Posterior vena cava (tissue), 2 donors: ENCODE measurements at regions not wholly inside any gene's neighbourhood (a gene's known extent, or its start where the extent isn't known, plus 50 kb on each side); places are given as distances from the start of the nearest gene placed in this dataset.
"Not testable (repeated sequence)": the region's sequence is repeated elsewhere in the genome, so short reads cannot be mapped to it uniquely, and the experiment has no call there.

Experiments
- DNase-seq: peaks from one replicate; pipeline ENCODE4 v3.0.0-alpha.2; 2020; ENCODE audit warnings: low spot score
- intact Hi-C, 2 donors: fragments of 100-400 bp; cut with DNase I; formaldehyde crosslinking; loops; one replicate each; pipeline versions ENCODE4 v1.14.1 to v1.14.2; 2022 to 2023
- donor health status: DM: yes; HTN: yes; CAD: no.
- donor health status: DM: yes; HTN: yes; CAD: no.

DNA sequence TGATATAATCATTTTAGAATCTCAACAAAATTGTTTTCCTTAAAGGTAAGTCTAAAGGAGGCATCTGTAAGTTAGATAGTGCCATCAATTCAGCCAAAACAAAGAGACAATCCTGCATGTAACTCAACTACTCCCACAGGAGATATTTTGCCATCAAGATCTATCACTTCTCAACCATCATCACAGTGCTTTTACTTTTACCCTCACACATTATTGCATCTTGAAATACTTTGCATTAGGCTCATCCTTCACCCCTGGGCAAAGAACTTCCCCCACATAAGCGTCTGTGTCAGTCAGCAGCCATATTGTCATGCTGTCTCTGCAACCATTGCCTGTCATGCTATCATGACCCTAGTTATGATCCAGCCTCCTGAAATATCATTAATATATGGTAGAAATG is 54.9 kb upstream of the NLGN1 start:
- intact Hi-C loops, result no loop called here
- no peak for DNase-seq

DNA sequence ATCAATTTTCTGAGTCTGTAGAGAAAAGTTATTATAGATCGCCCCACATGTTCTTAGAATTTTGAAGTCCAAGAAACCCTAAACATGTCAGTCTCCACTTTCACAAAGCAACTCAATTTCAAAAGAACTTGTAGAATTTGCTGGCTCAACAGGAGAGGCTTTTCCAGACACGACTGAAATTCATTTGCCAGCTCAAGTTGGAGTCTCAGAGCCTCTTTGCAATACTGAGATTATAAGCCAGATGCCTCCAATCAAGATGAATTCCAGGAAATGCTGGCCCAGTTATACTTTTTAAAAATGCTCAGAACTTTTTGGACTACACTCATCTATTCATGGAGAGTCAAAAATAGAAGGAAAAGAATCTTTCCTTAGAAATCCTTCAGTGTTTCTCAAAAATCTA is 56.9 kb upstream of the NLGN1 start:
- intact Hi-C loops, result no loop called here

DNA sequence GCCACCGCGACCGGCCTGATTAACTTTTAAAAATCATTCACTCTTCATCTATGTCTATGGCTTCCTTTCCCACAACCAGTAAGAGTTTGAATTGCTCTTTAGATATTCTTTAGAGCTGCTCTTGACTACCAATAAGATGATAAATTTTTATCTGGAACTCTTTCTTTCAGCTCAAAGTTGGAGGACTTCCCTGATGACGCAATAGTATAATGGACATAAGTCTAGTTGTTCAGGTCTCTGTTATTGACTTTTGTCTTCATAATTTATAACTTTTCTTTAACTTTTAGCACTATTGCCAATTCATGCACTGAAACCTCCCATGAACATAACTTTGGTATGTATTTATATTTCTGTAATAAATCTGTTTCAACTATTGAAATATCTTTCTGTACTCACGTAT is 61.3 kb upstream of the NLGN1 start:
- DNase-seq, result no peak
- intact Hi-C loops, result no loop called here

More for the DNA sequence above, 56.9 kb upstream of the NLGN1 start:
- DNase-seq, result no peak

DNA sequence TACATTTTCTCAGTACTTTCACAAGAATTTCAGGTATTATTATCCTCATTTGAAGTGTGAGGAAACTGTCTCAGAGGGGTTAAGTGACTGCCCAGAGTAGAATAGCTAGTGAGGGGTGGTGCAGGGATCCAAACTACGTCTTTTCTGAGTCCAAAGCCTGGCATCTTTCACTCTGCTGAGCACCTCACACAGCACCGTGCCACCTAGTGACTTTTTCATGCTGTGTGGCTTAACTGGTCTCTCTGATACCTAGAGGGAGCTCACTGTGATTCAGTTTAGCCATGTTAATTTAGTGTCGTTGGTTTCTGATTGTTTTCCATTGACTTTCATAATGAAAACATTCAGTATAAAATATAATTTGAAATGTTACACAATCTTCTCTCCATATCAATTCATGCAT is 91.4 kb upstream of the NLGN1 start:
- no peak for DNase-seq
- intact Hi-C loops, result no loop called here

DNA sequence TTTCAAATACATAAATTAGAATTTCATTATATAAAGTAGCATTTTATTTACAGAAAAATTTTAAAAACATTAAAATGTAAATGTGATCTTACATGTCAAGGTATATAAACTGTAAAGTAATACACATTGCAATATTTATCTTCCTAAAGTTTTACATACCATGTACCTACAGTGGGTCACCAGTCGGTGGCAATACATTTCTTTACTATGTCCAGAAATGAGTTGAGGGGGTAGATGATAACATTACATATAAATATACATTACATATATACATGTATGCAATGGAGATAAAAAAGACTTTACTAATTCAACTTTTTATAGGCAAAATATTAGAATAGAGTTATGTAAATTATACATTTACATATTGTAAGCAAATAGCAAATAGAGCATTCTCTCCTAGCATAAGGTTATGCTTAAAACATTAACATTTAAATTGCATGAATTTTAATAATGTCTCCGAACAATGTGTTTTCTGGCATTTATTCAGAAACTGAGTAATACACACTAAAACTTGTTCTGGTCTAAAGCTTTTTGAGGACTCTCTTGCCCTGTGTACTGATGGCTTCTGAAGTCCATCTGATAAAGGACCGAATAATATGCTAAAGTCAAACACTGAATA is 93.3 kb upstream of the NLGN1 start:
- no peak for DNase-seq
- intact Hi-C loops, result loop anchor here in 1 of 2 donors (2.0 kb wide), 1 partner anchor 61 kb away; no protein-coding TSS in a partner anchor

DNA sequence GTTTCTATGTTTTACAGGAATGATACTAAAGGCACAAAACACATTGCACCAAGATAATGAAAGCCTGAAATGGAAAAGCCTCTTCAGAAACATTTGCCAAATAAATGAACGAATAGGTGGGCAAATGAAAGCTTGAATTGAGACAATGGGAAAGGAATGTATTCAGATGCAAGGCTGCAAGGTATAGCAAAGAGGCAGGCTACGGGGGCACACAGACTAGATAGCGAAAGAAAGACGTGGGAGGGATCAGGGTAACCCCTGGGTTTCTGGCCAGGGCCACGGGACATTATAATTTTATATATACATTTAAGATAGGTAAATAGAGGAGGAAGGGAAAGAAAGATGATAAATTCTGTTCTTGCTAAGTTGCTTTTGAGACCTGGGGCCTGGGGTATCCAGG is 95.9 kb upstream of the NLGN1 start:
- no peak for DNase-seq
- intact Hi-C loops, result no loop called here

DNA sequence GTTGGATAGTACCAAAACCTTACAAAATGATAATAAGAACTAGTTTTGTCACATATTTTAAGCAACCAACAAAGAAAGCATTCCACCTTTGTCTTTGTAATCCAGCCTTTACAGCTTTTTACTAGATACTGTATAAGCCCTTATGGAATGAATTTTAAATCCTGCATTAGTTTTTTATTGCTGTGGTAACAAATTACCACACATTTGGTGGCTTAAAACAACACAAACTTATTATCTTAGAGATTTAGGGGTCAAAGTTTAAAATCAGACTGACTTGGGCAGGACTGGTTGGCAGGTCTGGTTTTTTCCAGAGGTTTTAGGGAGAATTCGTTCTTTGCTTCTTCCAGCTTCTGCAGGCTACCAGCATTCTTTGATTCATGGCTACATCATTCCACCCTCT is 108.5 kb upstream of the NLGN1 start:
- no peak for DNase-seq
- intact Hi-C loops, result no loop called here

DNA sequence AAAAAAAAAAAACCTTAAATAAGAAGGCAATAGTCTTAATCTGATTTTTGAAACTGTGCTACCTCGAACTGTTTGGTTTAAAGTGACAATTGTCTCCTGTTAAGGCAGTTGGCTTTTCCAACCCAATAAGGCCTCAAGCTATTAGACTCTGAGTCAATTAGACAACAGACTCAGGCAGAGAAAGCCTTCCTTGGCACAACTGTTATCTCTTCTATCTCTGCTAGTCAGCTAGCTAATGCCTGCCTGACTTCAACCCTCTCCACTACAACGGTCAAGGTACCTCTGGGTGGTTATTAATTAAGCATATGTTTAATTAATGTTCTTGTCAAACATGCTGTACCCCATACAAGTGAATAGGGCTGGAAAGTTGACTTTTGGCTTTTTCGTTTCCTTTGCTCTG is 110.2 kb upstream of the NLGN1 start:
- intact Hi-C loops, result no loop called here
- DNase-seq, result no peak

DNA sequence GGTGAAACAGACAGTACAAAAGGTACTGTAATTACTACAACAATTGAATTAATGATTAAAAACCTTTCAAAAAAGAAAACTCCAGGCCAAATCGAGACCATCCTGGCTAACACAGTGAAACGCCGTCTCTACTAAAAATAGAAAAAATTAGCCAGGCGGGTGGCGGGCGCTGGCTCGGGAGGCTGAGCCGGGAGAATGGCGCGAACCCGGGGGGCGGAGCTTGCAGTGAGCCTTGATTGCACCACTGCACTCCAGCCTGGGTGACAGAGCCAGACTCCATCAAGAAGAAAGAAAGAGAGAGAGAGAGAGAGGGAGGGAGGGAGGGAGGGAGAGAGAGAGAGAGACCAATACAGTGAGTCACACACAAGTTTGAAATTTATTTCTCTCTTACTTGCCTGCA is 111.0 kb upstream of the NLGN1 start:
- intact Hi-C loops, DNase-seq: not testable (repeated sequence)

DNA sequence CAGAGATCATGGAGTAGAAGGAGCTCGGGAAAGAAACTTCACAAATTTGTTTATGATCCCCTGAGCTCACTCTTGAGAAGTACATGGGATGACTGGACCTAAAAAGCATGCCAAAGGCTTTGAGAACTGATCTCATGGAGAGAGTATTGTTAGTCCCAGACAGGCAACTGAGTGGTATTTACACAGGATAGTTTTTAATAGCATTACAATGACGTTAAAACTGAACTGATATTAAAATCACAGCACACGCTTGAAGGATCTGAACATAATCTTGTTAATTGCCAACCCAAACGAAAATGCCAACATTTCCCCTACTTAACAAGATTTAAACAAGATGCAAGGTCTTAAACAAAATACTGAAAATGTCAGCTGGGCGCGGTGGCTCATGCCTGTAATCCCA is 113.2 kb upstream of the NLGN1 start:
- intact Hi-C loops, result no loop called here
- DNase-seq, result no peak

DNA sequence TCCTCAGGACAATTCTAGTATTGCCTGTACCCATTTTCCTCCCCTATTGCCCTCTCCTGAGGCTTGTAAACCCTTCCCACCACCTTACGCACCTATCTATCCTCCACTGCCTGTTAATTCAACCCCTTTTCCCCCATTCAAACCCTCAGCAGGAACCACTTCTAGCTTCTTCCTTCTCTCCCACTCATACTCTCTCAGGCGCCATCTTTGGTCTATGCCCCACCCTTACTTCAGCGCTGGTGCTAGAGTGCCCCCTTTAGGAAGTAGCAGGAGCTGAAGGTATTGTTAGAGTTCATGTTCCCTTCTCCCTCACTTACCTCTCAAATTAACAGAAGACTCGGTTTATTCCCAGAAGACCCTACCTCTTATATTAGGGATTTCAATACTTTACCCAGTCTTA is 121.8 kb upstream of the NLGN1 start:
- no peak for DNase-seq
- intact Hi-C loops, result no loop called here

DNA sequence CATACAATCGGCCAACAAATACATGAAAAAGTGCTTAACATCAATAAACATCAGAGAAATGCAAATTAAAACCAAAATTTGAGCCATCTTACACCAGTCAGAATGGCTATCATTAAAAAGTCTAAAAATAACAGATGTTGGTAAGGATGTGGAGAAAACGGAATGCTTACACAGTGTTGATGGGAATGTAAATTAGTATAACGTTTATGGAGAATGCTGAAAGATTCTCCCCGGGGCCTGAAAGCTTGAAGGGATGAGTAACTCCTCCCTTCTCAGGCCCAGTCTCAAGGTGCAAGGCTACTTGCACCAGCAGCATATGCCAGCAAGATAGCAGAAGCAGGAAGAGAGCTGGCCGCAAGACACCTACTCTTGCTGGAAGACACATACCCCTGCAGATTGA is 123.7 kb upstream of the NLGN1 start:
- DNase-seq, result no peak
- intact Hi-C loops, result no loop called here

DNA sequence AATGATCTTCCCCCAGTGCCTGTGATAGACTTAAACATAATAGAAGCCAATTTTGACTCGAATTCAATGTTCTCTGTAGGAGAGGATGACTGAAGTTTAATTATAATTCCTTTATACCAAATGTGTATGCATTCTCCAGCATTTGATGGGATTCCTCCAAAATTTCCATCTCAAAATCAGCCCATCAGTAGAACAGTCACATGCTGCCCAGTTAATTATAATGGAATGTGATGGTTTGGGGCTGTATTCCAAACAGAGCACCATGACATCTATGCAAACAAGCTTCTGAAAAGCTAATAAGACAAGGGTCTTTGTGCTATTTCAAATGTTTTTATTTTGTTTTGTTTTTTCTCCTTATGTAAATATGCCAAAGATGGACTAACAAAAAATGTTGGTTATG is 127.7 kb upstream of the SPATA16 start:
- intact Hi-C loops, result no loop called here
- no peak for DNase-seq

DNA sequence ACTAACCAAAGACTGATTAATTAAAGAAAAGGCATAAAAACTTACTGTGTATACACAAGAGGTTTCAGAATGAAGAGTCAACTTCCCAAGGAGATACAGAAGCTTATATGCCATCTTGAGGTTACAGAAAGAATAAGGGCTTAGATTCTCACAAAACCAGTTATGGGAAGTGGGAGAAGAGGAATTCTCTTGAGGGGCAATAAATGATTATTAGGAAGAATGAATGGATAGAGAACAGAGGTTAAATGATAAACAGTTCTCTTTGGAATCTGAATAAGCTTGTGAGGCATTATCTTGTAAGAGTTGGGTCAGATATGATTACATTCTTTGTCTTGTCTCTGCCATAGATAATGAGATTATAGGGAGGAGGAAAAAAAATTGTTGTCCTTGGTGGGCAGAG is 126.7 kb upstream of the SPATA16 start:
- intact Hi-C loops, result no loop called here
- DNase-seq, result no peak

DNA sequence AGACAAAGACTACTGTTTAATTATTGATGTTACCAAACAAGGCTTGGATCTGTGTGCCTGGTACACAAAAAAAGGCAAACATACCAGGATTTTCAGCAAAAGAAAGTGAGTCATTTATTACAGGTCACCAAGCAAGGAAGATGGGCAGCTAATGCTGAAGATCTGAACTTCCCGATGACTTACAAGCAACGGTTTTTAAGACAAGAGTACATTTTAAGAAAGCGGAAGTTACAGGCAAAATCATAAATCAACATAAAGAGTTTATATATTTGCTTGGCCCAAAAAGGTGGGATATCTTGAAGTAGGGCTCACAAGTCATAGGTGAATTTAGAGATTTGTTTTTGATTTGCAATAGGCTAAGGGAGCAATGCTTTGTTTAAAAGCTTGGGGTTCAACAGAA is 125.4 kb upstream of the SPATA16 start:
- DNase-seq, result no peak
- intact Hi-C loops, result no loop called here

DNA sequence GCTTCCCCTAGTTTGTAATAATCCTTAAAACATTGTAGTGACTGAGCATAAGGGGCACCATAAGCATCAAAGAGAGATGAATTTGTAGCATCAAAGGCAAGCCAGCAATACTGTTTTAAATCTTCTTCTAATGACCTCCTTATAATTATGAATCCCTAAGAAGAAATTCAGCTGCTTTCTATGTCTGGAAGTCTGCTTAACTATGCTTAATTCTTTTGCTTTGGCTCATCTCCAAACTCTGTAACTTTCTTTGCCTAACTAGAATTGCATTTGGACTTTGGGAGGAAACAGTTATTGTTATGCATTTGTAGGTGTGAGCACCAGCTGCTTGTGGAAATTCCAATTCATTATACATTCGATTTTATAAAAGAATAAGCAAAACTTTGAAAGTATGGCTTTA is 117.7 kb upstream of the SPATA16 start:
- intact Hi-C loops, result no loop called here
- DNase-seq, result no peak

DNA sequence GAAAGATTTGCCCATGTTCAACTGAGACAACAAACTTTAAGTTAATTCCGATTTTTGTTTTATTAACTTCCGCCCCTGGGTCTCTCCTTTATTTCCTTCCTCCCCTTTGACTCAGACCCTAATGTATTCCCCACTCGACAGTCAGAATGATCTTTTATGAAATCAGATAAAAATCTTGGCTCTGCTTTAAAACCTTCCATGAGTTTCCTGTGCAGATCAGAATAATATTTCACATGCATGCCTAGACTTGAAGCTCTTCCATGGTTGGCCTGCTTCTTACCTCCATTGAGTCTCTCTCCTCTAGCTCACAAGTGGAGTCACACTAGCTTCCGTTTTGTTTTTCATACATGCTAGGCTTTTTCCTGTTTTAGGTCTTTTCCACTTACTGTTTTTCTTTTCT is 116.8 kb upstream of the SPATA16 start:
- no peak for DNase-seq
- intact Hi-C loops, result no loop called here

DNA sequence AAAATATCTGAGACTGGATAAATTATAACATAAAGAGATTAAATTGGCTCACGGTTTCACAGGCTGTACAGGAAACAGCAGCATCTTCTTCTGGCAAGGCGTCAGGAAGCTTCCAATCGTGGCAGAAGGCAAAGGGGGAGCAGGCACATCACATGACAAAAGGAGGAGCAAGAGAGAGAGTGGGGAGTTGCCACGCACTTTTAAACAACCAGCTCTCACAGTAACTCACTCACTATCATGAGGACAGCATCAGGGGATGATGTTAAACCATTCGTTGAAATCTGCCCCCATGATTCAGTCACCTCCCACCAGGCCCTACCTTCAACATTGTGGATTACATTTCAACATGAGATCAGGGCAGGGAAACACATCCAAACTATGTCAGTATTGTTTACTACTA is 114.5 kb upstream of the SPATA16 start:
- no peak for DNase-seq

DNA sequence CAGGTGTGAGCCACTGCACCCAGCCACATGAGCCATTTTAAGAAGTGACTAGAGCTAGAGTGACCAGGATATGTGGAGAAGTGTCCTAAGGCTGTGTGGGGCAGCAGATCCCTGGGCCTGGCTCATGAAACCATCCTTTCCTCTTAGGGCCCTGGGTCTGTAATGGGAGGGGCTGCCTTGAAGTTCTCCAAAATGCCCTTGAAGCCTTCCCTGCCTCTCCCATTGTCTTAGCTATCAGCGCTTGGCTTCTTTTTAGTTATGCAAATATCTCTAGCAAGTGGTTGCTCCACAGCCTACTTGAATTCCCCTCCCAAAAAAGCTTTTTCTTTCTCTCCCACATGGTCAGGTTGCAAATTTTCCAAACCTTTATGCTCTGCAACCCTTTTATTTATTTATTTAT is 112.4 kb upstream of the SPATA16 start:
- DNase-seq, result no peak
- intact Hi-C loops, result no loop called here

More for the DNA sequence above, 114.5 kb upstream of the SPATA16 start:
- intact Hi-C loops, result no loop called here

DNA sequence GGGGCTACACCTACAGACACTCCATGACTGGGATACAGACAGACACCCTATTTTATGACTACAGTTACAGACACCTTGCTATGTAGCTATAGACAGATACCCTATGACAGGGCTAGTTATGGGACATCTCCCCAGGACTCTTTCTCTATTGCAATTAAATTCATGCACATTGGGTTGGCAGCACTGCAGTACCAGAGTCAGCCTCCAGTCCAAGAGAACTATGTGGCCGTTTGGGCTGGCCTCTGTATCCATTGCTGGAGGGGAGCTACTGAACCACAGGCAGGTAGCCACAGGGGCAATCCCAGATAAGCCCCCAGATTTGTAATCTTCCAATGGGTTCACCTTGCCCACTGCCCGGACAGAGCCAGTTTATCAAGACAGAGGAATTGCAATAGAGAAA is 108.4 kb upstream of the SPATA16 start:
- intact Hi-C loops, result no loop called here
- no peak for DNase-seq

DNA sequence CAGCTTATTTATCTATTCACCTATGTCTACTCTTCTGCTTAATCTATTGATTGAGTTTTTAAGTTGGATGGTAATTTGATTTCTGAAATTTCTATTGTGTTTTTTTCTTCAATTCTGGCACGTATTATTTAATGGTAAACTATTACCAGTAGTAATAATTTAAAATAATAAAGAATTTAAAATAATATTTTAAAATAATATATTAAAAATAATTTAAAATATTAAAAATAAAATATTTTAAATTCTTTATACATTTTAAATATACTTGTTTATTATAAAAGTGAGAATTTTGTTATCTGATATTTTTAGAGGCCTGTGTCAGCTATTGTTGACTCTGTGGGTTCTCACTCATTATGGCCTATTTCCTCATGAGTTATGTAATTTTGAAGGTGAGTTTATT is 100.7 kb upstream of the SPATA16 start:
- no peak for DNase-seq
- intact Hi-C loops, result loop anchor here in 1 of 2 donors (2.0 kb wide), 1 partner anchor 63 kb away; no protein-coding TSS in a partner anchor

DNA sequence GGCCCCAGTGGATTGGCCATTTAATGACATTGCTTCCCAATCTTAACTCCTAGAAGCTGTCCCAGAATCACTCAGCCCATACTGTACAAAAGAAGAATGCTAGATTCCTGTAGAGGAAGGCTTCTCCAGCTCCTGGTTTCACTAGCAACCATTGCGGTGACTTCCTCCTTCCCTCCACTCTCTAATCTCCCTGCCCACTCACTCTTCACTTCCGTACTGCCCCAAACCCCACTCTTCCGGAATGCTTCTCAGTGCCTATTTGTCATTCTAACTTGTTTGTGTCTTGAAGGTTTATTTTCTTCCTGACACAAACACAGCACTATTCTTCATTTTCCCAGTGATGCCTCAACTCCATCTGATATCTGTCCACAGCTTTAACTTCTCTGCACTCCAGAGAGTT is 97.1 kb upstream of the SPATA16 start:
- intact Hi-C loops, result no loop called here
- DNase-seq, result no peak
